ENCODE measurements at regions not wholly inside any gene's neighbourhood (a gene's known extent, or its start where the extent isn't known, plus 50 kb on each side); places are given as distances from the start of the nearest gene placed in this dataset.

DNA sequence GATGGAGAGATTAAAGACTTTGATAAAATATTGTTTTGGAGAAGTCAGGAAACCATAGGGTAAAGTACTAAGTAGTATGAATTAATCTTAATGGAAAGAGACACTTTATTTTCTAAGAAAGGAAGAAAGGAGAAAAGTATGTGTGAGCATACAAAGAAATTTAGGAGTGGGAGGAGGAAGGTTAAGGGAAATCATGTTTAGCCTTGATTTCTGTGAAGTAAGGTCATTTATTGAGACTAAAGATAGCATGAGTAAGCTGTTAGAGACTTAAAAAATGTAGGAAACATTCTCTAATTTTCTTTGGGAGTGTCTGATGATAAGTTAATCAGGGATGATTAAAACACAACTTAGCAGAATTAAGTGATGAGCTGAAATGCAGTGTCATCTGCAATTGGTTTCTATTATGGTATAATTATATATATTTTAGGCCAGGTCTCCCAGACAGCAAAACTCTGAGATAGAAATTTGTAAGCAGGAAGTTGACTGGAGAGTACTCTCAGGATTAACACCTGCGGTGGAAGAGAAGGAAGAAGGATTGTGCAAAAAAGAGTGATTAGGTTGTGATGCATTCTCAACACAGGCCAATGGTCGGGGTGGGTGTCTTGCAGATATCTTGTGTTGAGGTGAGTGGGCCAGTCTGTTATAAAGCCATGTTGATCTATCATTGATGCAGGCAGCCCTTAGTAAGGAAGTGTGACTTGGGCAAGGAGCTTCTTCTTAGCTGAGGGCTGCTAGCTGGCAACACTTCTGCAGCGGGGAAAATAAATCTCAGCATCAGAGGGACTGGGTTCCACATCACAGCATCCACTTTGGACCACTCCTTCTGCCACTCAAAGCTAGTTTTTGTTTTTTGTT, 256.2 kb downstream of the AEBP2 start:
- no peak overlapping the region for H3K27ac Mint-ChIP-seq
- no peaks in the 10 kb centered on the region for H3K27me3 Mint-ChIP-seq
- no peaks in the 10 kb centered on the region for H3K4me1 Mint-ChIP-seq
- H3K36me3 Mint-ChIP-seq, result no peaks in the 10 kb centered on the region
- DNase-seq (no peak), ATAC-seq (replicated peaks) (no peak)
- H3K9me3 Mint-ChIP-seq, result peaks cover 5 to 6% of the 10 kb centered on the region in 2 donors
- no peak overlapping the region for H3K4me3 Mint-ChIP-seq

DNA sequence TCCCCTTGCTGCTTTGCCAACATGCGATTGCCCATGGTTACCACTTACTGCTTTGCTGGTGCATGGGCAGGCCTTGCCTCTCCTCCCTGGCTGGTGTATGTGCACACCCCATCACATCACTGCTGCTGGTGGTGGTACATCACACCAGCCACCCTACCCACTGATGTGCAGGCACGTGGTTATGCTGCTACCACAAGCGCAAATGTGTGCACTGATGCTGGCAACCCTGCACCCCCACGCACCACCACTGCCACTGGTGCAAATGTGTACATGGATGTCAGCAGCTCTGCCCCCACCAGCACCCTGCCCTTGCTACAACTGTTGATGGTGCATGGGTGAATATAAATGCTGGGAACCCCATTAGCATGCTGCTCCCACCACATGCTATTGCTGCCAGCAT, 261.7 kb downstream of the AEBP2 start:
- Mint-ChIP-seq H3K27me3 (no peaks in the 10 kb centered on the region), H3K36me3 (no peaks in the 10 kb centered on the region), H3K9me3 (peaks cover 20 to 30% of the 10 kb centered on the region in 2 donors), H3K27ac (no peak overlapping the region), H3K4me3 (no peak overlapping the region), H3K4me1 (no peaks in the 10 kb centered on the region)
- ATAC-seq (replicated peaks) (no peak), DNase-seq (no peak)

DNA sequence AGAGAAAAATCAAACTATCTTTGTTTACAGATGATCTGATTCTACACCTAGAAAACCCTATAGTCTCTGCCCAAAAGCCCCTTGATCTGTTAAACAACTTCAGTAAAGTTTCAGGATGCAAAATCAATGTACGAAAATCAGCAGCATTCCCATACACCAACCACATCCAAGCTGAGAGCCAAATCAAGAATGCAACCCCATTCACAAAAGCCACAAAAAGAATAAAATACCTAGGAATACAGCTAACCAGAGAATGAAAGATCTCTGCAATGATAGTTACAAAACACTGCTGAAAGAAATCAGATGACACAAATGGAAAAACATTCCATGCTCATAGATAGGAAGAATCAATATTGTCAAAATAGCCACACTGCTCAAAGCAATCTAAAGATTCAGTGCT, 265.7 kb downstream of the AEBP2 start:
- Mint-ChIP-seq H3K27ac (no peak overlapping the region), H3K36me3 (no peaks in the 10 kb centered on the region), H3K27me3 (no peaks in the 10 kb centered on the region), H3K4me3 (no peak overlapping the region), H3K9me3 (peaks cover 27 to 39% of the 10 kb centered on the region in 2 donors), H3K4me1 (no peaks in the 10 kb centered on the region)
- DNase-seq (no peak), ATAC-seq (replicated peaks) (no peak)

DNA sequence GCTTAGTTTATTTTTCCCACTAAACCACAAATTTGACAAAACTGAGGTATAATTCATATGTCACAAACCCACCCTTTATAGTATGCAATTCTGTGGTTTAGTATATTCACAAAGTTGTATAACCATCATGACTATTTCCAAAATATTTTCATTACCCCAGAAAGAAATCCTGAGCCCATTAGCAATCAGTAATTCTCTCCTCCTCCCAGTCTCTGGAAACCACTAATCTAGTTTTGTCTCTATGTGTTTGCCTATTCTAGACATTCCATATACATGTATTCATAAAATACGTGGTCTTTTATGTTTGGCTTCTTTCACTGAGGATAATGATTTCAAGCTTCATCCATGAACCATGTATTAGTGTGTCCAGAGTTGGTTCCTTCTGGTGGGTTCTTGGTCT, 267.6 kb downstream of the AEBP2 start:
- H3K36me3 Mint-ChIP-seq, result no peaks in the 10 kb centered on the region
- ATAC-seq (replicated peaks), result no peak
- no peak overlapping the region for H3K4me3 Mint-ChIP-seq
- H3K4me1 Mint-ChIP-seq, result no peaks in the 10 kb centered on the region
- peaks cover 30 to 32% of the 10 kb centered on the region in 2 donors for H3K9me3 Mint-ChIP-seq
- DNase-seq, result no peak
- H3K27ac Mint-ChIP-seq, result no peak overlapping the region
- no peaks in the 10 kb centered on the region for H3K27me3 Mint-ChIP-seq

DNA sequence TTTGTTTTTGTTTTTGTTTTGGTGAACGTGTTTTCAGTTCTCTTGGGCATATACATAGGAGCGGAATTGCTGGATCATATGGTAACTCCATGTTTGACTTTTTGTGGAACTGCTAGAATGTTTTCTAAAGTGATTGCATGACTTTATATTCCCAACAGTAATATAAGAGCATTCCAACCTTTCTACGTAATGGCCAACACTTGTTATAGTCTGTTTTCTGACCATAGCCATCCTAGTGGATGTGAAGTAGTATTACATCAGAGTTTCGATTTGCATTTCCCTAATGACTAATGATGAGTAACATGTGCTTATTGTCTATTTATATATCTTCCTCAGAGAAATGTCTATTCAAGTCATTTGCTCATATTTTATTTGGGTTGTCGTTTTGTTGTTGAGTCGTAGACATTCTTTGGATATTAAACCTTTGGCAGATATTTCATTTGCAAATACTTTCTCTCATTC, 268.7 kb downstream of the AEBP2 start:
- no peak overlapping the region for H3K4me3 Mint-ChIP-seq
- no peak overlapping the region for H3K27ac Mint-ChIP-seq
- H3K9me3 Mint-ChIP-seq, result peaks cover 26 to 32% of the 10 kb centered on the region in 2 donors
- no peaks in the 10 kb centered on the region for H3K36me3 Mint-ChIP-seq
- ATAC-seq (replicated peaks) (no peak), DNase-seq (no peak)
- no peaks in the 10 kb centered on the region for H3K27me3 Mint-ChIP-seq
- no peaks in the 10 kb centered on the region for H3K4me1 Mint-ChIP-seq

DNA sequence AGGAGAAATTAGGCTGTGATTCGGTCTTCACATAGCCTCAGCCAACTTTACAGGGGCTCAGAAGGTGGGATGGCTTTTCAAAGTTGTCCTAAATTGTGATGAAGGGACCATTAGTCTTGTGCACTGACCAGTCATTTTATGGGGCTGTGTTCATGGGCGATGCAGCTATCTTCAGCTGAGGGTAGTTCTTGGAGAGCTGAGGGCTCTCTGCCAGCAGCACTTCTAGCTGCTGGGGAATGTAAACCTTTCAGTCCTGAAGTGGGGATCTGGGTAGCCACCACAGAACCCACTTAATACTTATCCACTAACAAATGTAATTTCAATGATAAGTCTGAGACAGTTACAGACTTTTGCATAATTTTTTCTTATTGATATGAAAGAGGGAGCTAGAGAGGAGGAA, 270.6 kb downstream of the AEBP2 start:
- H3K9me3 Mint-ChIP-seq, result peaks cover 17 to 29% of the 10 kb centered on the region in 2 donors
- no peaks in the 10 kb centered on the region for H3K4me1 Mint-ChIP-seq
- H3K27ac Mint-ChIP-seq, result no peak overlapping the region
- H3K27me3 Mint-ChIP-seq, result no peaks in the 10 kb centered on the region
- DNase-seq (no peak), ATAC-seq (replicated peaks) (no peak)
- H3K36me3 Mint-ChIP-seq, result no peaks in the 10 kb centered on the region
- no peak overlapping the region for H3K4me3 Mint-ChIP-seq

DNA sequence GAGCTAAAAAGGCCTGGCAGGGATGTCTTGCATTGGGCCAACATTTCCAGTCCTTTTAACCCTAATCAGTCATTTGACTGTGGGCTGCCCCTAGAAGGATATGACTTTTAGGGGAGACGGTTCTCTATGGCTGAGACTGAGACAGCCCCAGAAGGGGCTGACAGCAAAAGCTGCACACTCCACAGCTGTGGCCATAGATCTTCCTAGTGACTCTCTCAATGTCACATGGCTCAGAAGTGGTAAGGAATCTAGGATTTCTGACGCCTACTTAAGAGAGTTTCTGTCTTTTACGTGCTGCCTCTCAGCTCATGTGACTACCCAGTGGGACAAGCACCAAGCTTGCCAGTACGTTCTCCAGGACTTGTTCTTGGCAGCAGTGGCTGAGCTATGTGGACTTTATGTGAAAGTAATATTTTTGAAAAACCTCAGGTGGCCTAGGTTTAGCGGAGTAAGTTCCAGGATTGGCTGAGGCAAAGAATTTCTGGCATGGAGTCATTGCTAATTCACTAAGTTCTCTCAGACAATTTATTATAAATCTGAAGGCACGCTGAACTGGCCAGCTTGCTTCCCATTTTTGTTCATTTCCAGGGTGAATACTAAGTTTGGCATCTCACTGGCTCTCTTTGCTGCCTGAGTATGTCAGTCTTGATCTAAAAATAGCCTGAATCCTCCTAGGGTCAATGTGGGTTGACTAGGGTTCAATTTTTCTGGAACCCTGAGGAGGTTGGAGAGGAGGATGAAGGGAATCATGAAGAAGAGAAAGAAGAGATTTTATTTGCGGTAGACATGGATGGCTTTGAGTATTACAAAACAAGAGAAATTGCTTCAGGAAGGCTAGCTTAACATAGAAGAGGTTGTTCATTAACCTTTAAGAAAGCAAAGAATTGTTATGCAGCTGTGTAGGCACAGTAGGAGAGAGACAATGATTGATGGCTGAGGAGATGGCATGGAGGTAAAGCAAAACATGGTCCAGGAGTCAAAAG, 271.8 kb downstream of the AEBP2 start:
- Mint-ChIP-seq H3K36me3 (no peaks in the 10 kb centered on the region), H3K4me3 (no peak overlapping the region), H3K9me3 (peaks cover 13 to 20% of the 10 kb centered on the region in 2 donors), H3K27ac (no peak overlapping the region), H3K27me3 (no peaks in the 10 kb centered on the region), H3K4me1 (no peaks in the 10 kb centered on the region)
- no peak for DNase-seq
- no peak for ATAC-seq (replicated peaks)

DNA sequence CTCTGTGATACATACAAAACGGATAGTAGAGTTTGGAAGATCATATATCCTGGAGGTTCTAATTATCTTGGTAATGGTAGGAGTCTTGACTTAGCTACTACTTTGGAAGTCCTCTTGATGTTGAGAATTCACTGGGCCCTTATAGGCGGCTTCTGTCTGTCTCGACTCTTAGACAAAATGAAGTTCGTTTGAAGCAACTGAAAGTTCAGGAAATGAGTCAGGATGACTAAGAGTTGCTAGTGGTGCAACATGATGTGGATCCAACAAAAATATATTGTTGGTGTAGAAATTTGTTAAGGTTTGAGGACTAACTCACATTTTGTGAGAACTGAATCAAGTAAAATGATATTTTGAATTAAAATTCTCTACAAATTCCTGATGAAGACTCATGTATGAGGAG, 272.7 kb downstream of the AEBP2 start:
- Mint-ChIP-seq H3K27me3 (no peaks in the 10 kb centered on the region), H3K4me1 (no peaks in the 10 kb centered on the region), H3K36me3 (no peaks in the 10 kb centered on the region), H3K9me3 (peaks cover 8 to 14% of the 10 kb centered on the region in 2 donors), H3K4me3 (no peak overlapping the region), H3K27ac (no peak overlapping the region)
- ATAC-seq (replicated peaks), result no peak
- no peak for DNase-seq

DNA sequence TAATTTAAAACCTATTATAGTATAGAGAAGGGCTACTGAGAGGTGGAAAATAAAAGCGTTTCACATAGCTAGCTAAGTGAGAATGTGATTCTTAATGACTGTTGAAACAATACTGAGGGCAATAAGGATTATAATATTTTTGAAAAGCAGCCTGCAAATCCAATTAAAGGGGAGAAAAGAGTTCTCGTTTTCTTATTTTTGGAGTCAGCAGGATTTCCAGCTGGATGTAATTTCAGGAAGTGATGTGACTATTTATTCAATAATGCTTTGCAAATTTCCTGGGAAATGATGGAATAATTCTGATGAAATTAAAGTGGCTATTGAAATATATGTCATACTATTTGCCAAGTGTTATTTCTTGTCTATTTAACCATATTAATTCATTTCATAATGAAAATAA, 279.1 kb downstream of the AEBP2 start:
- Mint-ChIP-seq H3K4me3 (no peak overlapping the region), H3K9me3 (peaks cover 3 to 7% of the 10 kb centered on the region in 2 donors), H3K27ac (no peak overlapping the region), H3K4me1 (no peaks in the 10 kb centered on the region), H3K36me3 (no peaks in the 10 kb centered on the region), H3K27me3 (peaks cover 0 to 6% of the 10 kb centered on the region in 2 donors)
- no peak for ATAC-seq (replicated peaks)
- no peak for DNase-seq

DNA sequence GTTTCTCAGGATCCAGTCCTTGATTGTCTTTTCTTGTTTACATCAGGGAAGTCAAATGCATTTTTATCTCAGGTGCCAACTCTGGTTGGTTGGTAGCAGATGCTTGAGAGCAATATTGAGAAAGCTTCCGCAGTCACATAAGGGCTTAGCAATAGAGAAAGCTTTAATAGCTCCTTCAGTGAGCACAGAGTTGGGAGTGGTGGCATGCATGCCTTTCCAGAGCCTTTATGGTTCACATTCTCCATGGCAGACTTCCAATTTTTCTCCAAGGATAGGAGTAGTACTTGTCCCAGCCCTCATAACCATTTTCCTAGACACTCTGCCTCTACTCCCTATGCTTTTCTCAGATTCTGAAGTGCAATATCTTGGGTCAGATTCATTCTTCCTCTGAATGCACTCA, 280.4 kb downstream of the AEBP2 start:
- Mint-ChIP-seq H3K4me3 (no peak overlapping the region), H3K36me3 (no peaks in the 10 kb centered on the region)
- no peak for DNase-seq

DNA sequence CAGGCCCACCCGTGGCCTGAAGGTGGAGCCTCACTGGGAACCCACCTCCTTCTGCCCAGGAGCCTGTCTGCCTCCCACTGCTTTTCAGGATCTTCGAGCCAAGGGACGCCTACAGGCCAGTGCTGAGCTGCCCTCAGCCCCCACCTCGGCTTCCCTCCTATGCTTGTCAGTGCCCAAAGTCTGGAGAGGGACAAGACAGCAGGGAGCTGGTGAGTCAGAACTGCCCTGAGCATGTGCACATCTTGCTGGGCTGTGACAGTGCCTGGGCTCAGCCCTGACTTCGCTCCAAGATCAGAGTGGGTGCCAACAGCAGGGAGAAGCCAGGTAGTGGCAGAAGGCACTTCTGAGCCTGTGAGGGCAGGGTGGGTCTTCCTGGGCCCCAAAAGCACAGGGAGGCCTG, 286.8 kb downstream of the AEBP2 start:
- Mint-ChIP-seq H3K36me3 (no peaks in the 10 kb centered on the region), H3K4me1 (no peaks in the 10 kb centered on the region), H3K4me3 (no peak overlapping the region), H3K27ac (no peak overlapping the region), H3K27me3 (no peaks in the 10 kb centered on the region), H3K9me3 (peaks cover 8 to 9% of the 10 kb centered on the region in 2 donors)
- DNase-seq, result no peak
- no peak for ATAC-seq (replicated peaks)

More for the DNA sequence above, 280.4 kb downstream of the AEBP2 start:
- Mint-ChIP-seq H3K27ac (no peak overlapping the region), H3K4me1 (no peaks in the 10 kb centered on the region), H3K27me3 (peaks cover 0 to 6% of the 10 kb centered on the region in 2 donors), H3K9me3 (peaks cover 0 to 6% of the 10 kb centered on the region in 2 donors)
- ATAC-seq (replicated peaks), result no peak

DNA sequence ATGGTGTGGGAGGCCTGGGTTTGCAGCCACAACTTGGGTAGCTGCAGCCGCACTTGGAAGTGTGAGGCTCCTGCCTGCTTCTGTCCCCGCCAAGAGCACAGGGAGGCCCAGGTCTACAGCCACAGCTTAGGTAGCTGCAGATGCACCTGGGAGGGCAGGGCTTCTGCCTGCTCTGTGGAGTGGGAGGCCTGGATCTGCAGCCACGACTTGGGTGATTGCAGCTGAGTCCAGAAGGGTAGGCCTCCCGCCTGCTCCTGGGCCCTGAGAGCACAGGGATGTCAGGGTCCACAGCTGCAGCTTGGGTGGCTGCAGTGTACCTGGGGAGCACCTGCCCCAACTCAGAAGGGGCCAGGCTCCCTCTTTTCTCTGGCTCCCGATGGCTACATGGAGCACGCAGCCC, 287.3 kb downstream of the AEBP2 start:
- H3K4me3 Mint-ChIP-seq, result no peak overlapping the region
- no peak for DNase-seq

DNA sequence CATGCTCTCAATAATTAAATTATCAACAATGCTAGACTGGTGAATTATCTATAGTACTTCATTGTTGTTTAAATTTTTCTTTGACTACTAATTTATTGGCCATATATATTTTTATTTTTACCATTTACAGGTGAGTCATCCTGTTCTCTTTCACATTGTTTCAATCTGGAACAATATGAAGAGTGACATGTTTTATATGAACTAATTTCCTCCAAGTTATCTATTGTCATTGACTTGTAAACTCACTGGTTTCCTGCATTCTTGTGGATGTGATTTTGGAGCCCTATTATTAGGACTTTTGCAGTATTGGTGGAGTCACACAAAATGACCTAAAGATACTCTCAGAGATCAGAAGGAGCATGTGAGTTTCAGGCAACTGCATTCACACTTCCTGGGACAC, 297.7 kb downstream of the AEBP2 start:
- DNase-seq (no peak), ATAC-seq (replicated peaks) (no peak)
- H3K27ac Mint-ChIP-seq, result no peak overlapping the region
- no peak overlapping the region for H3K4me3 Mint-ChIP-seq
- H3K36me3 Mint-ChIP-seq, result no peaks in the 10 kb centered on the region
- H3K9me3 Mint-ChIP-seq, result peaks cover 0 to 8% of the 10 kb centered on the region in 2 donors
- H3K27me3 Mint-ChIP-seq, result no peaks in the 10 kb centered on the region
- H3K4me1 Mint-ChIP-seq, result no peaks in the 10 kb centered on the region

More for the DNA sequence above, 287.3 kb downstream of the AEBP2 start:
- Mint-ChIP-seq H3K27ac (no peak overlapping the region), H3K4me1 (no peaks in the 10 kb centered on the region), H3K9me3 (peaks cover 8 to 9% of the 10 kb centered on the region in 2 donors), H3K36me3 (no peaks in the 10 kb centered on the region), H3K27me3 (no peaks in the 10 kb centered on the region)
- ATAC-seq (replicated peaks), result no peak

DNA sequence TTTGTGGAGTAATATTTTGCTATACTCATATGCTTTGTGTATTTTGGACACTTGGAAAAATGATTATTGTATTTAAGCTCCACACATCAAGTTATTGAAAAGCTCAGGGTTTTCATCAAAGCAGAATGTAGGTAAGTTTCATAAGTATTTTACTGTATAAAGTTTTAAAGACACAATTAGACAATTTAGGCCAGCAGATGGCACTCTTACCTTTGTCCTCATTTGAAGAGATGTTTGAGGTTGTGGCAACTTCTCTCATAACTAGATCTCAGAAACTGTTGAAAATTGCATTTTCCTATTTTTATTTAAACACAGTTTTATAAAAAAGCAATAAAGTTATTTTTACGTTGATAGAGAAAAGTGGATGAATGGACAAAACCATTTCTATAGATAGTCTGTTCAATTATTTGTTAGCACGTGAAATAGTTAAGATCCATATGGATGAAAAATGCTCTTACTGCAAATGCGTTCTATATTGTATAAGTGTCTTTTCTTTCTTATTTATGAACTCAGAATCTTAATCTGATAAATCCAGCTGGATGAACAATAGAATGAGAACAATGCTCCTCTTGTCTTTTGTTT, 300.0 kb downstream of the AEBP2 start:
- Mint-ChIP-seq H3K4me3 (no peak overlapping the region), H3K27ac (no peak overlapping the region), H3K27me3 (no peaks in the 10 kb centered on the region), H3K9me3 (peaks cover 0 to 6% of the 10 kb centered on the region in 2 donors), H3K36me3 (no peaks in the 10 kb centered on the region), H3K4me1 (no peaks in the 10 kb centered on the region)
- ATAC-seq (replicated peaks), result no peak
- DNase-seq, result no peak

Measured in stimulated activated naive B cell treated with anti-CD40 and anti-IgM and Interleukin-4, amounts not matched to agents 10 μg/mL and 1 μg/mL and 100 μg/mL, for 72 hours (primary cell).